D721Med (cell line): ENCODE measurements at regions not wholly inside any gene's neighbourhood (a gene's known extent, or its start where the extent isn't known, plus 50 kb on each side); places are given as distances from the start of the nearest gene placed in this dataset.

Experiments
- DNase-seq: peaks from one replicate; pipeline ENCODE4 v3.0.0; 2011; ENCODE audit warnings: low spot score; ENCODE audit not compliant: insufficient read length
- FAIRE-seq: peaks from 2 replicates; lab custom pipeline; 2011; peaks lifted over from hg19 to GRCh38; lab: Jason Lieb, UNC
- CTCF ChIP-seq: IDR thresholded peaks from 2 replicates; pipeline ENCODE4 v1.5.1; 2012; ENCODE audit warnings: mild to moderate bottlenecking, control low read depth; ENCODE audit not compliant: insufficient read depth; ENCODE audit errors: missing control alignments

GRCh38 chr6:23587582-23587981 lies 538.4 kb upstream of the NRSN1 start:
- FAIRE-seq (no peak), DNase-seq (no peak)
- no peak for TF ChIP-seq CTCF

- TF ChIP-seq CTCF: no peak
- DNase-seq (no peak), FAIRE-seq (no peak)
Measured at GRCh38 chr6:23589811-23590210, 536.2 kb upstream of the NRSN1 start.

GRCh38 chr6:23590498-23591126 lies 535.4 kb upstream of the NRSN1 start:
- no peak for DNase-seq
- no peak for TF ChIP-seq CTCF
- FAIRE-seq: no peak

- FAIRE-seq (no peak), DNase-seq (no peak)
- no peak for TF ChIP-seq CTCF
Measured at GRCh38 chr6:23591761-23592160, 534.3 kb upstream of the NRSN1 start.

GRCh38 chr6:23600118-23600517 lies 525.9 kb upstream of the NRSN1 start:
- no peak for FAIRE-seq
- no peak for TF ChIP-seq CTCF
- no peak for DNase-seq

- FAIRE-seq (no peak), DNase-seq (no peak)
Measured at GRCh38 chr6:23601811-23602345, 524.1 kb upstream of the NRSN1 start.

More at GRCh38 chr6:23601811-23602345, 524.1 kb upstream of the NRSN1 start:
- no peak for TF ChIP-seq CTCF
